Astrocyte (in vitro differentiated cells and primary cell): ENCODE measurements at regions not wholly inside any gene's neighbourhood (a gene's known extent, or its start where the extent isn't known, plus 50 kb on each side); places are given as distances from the start of the nearest gene placed in this dataset.

Experiments used
- DNase-seq: peaks from one replicate; pipeline ENCODE4 v3.0.0-alpha.2; 2010; ENCODE audit warnings: low read depth
- FAIRE-seq: peaks from 2 replicates; lab custom pipeline; 2011; peaks lifted over from hg19 to GRCh38; lab: Jason Lieb, UNC
- H2AFZ ChIP-seq: 2 replicates; pipeline ENCODE4 v1.6.0; 2012; ENCODE audit warnings: low read depth, low read length, inconsistent platforms
- H3K27ac ChIP-seq: 2 replicates; pipeline ENCODE4 v1.5.1; 2011; ENCODE audit warnings: low read depth, low read length, inconsistent platforms
- H3K27me3 ChIP-seq: 2 replicates; pipeline ENCODE4 v1.6.0; 2011; ENCODE audit warnings: low read length, inconsistent platforms; ENCODE audit not compliant: insufficient read depth
- H3K36me3 ChIP-seq: 2 replicates; pipeline ENCODE4 v1.5.1; 2011; ENCODE audit warnings: low read length, inconsistent platforms; ENCODE audit not compliant: insufficient read depth
- H3K4me1 ChIP-seq: 2 replicates; pipeline ENCODE4 v1.5.1; 2011; ENCODE audit warnings: low read length, inconsistent platforms; ENCODE audit not compliant: insufficient read depth
- H3K4me2 ChIP-seq: 2 replicates; pipeline ENCODE4 v1.6.0; 2012; ENCODE audit warnings: low read length, inconsistent platforms
- H3K4me3 ChIP-seq: 2 replicates; pipeline ENCODE4 v1.5.1; 2011; ENCODE audit warnings: low read depth, mild to moderate bottlenecking, low read length, inconsistent platforms; ENCODE audit not compliant: insufficient read depth
- H3K79me2 ChIP-seq: 2 replicates; pipeline ENCODE4 v1.6.0; 2012; ENCODE audit warnings: mild to moderate bottlenecking, low read length, inconsistent platforms; ENCODE audit not compliant: insufficient read depth
- H3K9ac ChIP-seq: 2 replicates; pipeline ENCODE4 v1.6.0; 2012; ENCODE audit warnings: mild to moderate bottlenecking, low read length, inconsistent platforms
- H3K9me3 ChIP-seq: 2 replicates; pipeline ENCODE4 v1.5.1; 2012; ENCODE audit warnings: low read depth, mild to moderate bottlenecking, low read length, inconsistent platforms; ENCODE audit not compliant: insufficient read depth
- H4K20me1 ChIP-seq: 2 replicates; pipeline ENCODE4 v1.6.0; 2012; ENCODE audit warnings: low read length, inconsistent platforms; ENCODE audit not compliant: insufficient read depth
- H3K27ac Mint-ChIP-seq: one replicate; pipeline ENCODE4 v1.8.0; 2021; ENCODE audit warnings: mild to moderate bottlenecking, mixed read lengths; ENCODE audit not compliant: unreplicated experiment
- H3K27me3 Mint-ChIP-seq: one replicate; pipeline ENCODE4 v1.8.0; 2021; ENCODE audit warnings: low read depth, mixed read lengths; ENCODE audit not compliant: unreplicated experiment
- H3K36me3 Mint-ChIP-seq: one replicate; pipeline ENCODE4 v1.8.0; 2021; ENCODE audit warnings: low read depth, mixed read lengths; ENCODE audit not compliant: unreplicated experiment
- H3K4me1 Mint-ChIP-seq: one replicate; pipeline ENCODE4 v1.8.0; 2021; ENCODE audit warnings: low read depth, mixed read lengths; ENCODE audit not compliant: unreplicated experiment
- H3K4me3 Mint-ChIP-seq: one replicate; pipeline ENCODE4 v1.8.0; 2021; ENCODE audit warnings: mild to moderate bottlenecking, moderate library complexity, mixed read lengths; ENCODE audit not compliant: unreplicated experiment
- H3K9me3 Mint-ChIP-seq: one replicate; pipeline ENCODE4 v1.8.0; 2021; ENCODE audit warnings: mild to moderate bottlenecking, mixed read lengths; ENCODE audit not compliant: unreplicated experiment
- CTCF ChIP-seq: IDR thresholded peaks from 2 replicates; pipeline ENCODE4 v1.5.1; 2011; ENCODE audit warnings: low read depth, mild to moderate bottlenecking, inconsistent platforms, low read length, moderate library complexity; ENCODE audit not compliant: insufficient read depth
- EZH2 ChIP-seq: IDR thresholded peaks from 2 replicates; pipeline ENCODE4 v1.6.1; 2012; ENCODE audit warnings: mild to moderate bottlenecking, low read length, inconsistent platforms; ENCODE audit not compliant: insufficient read depth

GRCh38 chr17:79154446-79154845 lies 79.8 kb downstream of the ENGASE start:
- Histone ChIP-seq H3K9ac (no peak overlapping the region), H3K9me3 (no peaks in the 10 kb centered on the region), H4K20me1 (no peaks in the 10 kb centered on the region), H3K27me3 (no peaks in the 10 kb centered on the region), H3K4me3 (no peak overlapping the region), H3K36me3 (no peaks in the 10 kb centered on the region), H3K4me2 (no peak overlapping the region), H2AFZ (no peak overlapping the region), H3K79me2 (no peaks in the 10 kb centered on the region), H3K27ac (no peak overlapping the region), H3K4me1 (no peaks in the 10 kb centered on the region)
- no peak for TF ChIP-seq CTCF
- no peak for TF ChIP-seq EZH2
- FAIRE-seq (no peak), DNase-seq (no peak)
- Mint-ChIP-seq H3K27me3 (peaks cover 51% of the 10 kb centered on the region), H3K36me3 (no peaks in the 10 kb centered on the region), H3K4me3 (no peak overlapping the region), H3K27ac (no peak overlapping the region), H3K4me1 (no peaks in the 10 kb centered on the region), H3K9me3 (no peaks in the 10 kb centered on the region)

- no peaks in the 10 kb centered on the region for H4K20me1 ChIP-seq
- no peak overlapping the region for H3K4me2 ChIP-seq
- FAIRE-seq (no peak), DNase-seq (no peak)
- no peak overlapping the region for H3K4me3 ChIP-seq
- H3K4me1 Mint-ChIP-seq, result no peaks in the 10 kb centered on the region
- no peaks in the 10 kb centered on the region for H3K9me3 Mint-ChIP-seq
- H3K27me3 ChIP-seq, result no peaks in the 10 kb centered on the region
- no peaks in the 10 kb centered on the region for H3K36me3 Mint-ChIP-seq
- TF ChIP-seq CTCF (no peak), EZH2 (no peak)
- no peaks in the 10 kb centered on the region for H3K79me2 ChIP-seq
- H3K4me1 ChIP-seq, result no peaks in the 10 kb centered on the region
- H3K27ac Mint-ChIP-seq, result no peak overlapping the region
- no peak overlapping the region for H3K27ac ChIP-seq
- no peak overlapping the region for H2AFZ ChIP-seq
- H3K4me3 Mint-ChIP-seq, result no peak overlapping the region
- H3K36me3 ChIP-seq, result no peaks in the 10 kb centered on the region
- no peaks in the 10 kb centered on the region for H3K9me3 ChIP-seq
- no peak overlapping the region for H3K9ac ChIP-seq
- peaks cover 42% of the 10 kb centered on the region for H3K27me3 Mint-ChIP-seq
Measured at GRCh38 chr17:79153367-79154130, 78.9 kb downstream of the ENGASE start.

GRCh38 chr17:79152636-79153035 lies 78.0 kb downstream of the ENGASE start:
- H3K27ac Mint-ChIP-seq, result no peak overlapping the region
- H3K4me3 ChIP-seq, result no peak overlapping the region
- FAIRE-seq, result no peak

More at GRCh38 chr17:79152636-79153035, 78.0 kb downstream of the ENGASE start:
- Histone ChIP-seq H3K79me2 (no peaks in the 10 kb centered on the region), H3K27me3 (no peaks in the 10 kb centered on the region), H3K27ac (no peak overlapping the region), H3K9me3 (no peaks in the 10 kb centered on the region), H3K9ac (no peak overlapping the region), H3K4me2 (no peak overlapping the region), H4K20me1 (no peaks in the 10 kb centered on the region), H2AFZ (no peak overlapping the region), H3K36me3 (no peaks in the 10 kb centered on the region), H3K4me1 (no peaks in the 10 kb centered on the region)
- Mint-ChIP-seq H3K36me3 (no peaks in the 10 kb centered on the region), H3K27me3 (peaks cover 35% of the 10 kb centered on the region), H3K4me3 (no peak overlapping the region), H3K9me3 (no peaks in the 10 kb centered on the region), H3K4me1 (no peaks in the 10 kb centered on the region)
- no peak for DNase-seq
- no peak for TF ChIP-seq EZH2
- TF ChIP-seq CTCF, result no peak
